IMR-90 (cell line): ENCODE measurements at regions not wholly inside any gene's neighbourhood (a gene's known extent, or its start where the extent isn't known, plus 50 kb on each side); places are given as distances from the start of the nearest gene placed in this dataset.
"Not testable (repeated sequence)": the region's sequence is repeated elsewhere in the genome, so short reads cannot be mapped to it uniquely, and the experiment has no call there.

Source experiments
- BHLHE40 ChIP-seq: fragments of 150-350 bp; IDR thresholded peaks from 2 replicates; pipeline ENCODE4 v1.6.1; 2016; ENCODE audit warnings: mild to moderate bottlenecking, low read depth, low read length
- CEBPB ChIP-seq: IDR thresholded peaks from 2 replicates; pipeline ENCODE4 v1.6.1; 2012; ENCODE audit warnings: low read depth, low read length, improper control_type of control experiment
- CHD1 ChIP-seq: IDR thresholded peaks from 2 replicates; pipeline ENCODE4 v1.6.1; 2012; ENCODE audit warnings: low read depth, low read length, improper control_type of control experiment
- FOS ChIP-seq: fragments of 150-350 bp; IDR thresholded peaks from 2 replicates; pipeline ENCODE4 v1.6.1; 2016; ENCODE audit warnings: low read depth, low read length
- MAZ ChIP-seq: IDR thresholded peaks from 2 replicates; pipeline ENCODE4 v1.6.1; 2012; ENCODE audit warnings: low read depth, mild to moderate bottlenecking, low read length, improper control_type of control experiment, moderate library complexity, borderline replicate concordance
- MXI1 ChIP-seq: IDR thresholded peaks from 2 replicates; pipeline ENCODE4 v1.6.1; 2012; ENCODE audit warnings: low read depth, mild to moderate bottlenecking, low read length, moderate library complexity, borderline replicate concordance
- POLR2A ChIP-seq: IDR thresholded peaks from 2 replicates; pipeline ENCODE4 v1.6.1; 2012; ENCODE audit warnings: mild to moderate bottlenecking, low read depth, low read length
- RAD21 ChIP-seq: IDR thresholded peaks from 2 replicates; pipeline ENCODE4 v1.6.1; 2012; ENCODE audit warnings: low read length, improper control_type of control experiment
- RCOR1 ChIP-seq: IDR thresholded peaks from 2 replicates; pipeline ENCODE4 v1.6.1; 2012; ENCODE audit warnings: mild to moderate bottlenecking, low read length, improper control_type of control experiment; ENCODE audit not compliant: insufficient replicate concordance
- TF ChIP-seq, protein P1 (sequence below): conservative IDR thresholded peaks from 2 replicates; pipeline ENCODE4 v1.5.1; 2012; ENCODE audit warnings: mild to moderate bottlenecking, low read depth, low read length, improper control_type of control experiment
- TF ChIP-seq, protein P2 (sequence below): fragments of 150-350 bp; IDR thresholded peaks from 2 replicates; pipeline ENCODE4 v1.6.1; 2017; ENCODE audit warnings: mild to moderate bottlenecking, antibody characterized with exemption, low read length, low read depth

DNA sequence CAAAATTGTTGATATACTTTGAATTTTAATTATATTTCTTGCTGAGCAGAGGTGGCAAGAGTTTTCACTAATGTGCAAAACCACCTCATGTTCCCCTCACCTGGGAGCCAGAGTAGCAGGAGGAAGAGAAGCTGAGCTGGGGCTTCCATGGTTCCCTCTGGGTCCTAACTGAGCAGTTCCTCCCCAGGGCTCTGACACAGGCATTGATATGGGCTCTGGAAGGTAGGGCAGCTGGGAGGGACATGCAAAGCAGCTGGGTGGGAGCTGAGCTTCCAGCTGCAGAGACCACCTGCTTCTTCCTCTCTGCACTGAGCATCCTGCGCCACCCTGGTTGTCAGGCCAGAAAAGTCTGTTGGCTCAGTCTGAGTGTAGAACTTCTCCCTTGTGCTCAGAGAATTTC lies 336.1 kb downstream of the RPIA start:
- TF ChIP-seq, protein P1, sequence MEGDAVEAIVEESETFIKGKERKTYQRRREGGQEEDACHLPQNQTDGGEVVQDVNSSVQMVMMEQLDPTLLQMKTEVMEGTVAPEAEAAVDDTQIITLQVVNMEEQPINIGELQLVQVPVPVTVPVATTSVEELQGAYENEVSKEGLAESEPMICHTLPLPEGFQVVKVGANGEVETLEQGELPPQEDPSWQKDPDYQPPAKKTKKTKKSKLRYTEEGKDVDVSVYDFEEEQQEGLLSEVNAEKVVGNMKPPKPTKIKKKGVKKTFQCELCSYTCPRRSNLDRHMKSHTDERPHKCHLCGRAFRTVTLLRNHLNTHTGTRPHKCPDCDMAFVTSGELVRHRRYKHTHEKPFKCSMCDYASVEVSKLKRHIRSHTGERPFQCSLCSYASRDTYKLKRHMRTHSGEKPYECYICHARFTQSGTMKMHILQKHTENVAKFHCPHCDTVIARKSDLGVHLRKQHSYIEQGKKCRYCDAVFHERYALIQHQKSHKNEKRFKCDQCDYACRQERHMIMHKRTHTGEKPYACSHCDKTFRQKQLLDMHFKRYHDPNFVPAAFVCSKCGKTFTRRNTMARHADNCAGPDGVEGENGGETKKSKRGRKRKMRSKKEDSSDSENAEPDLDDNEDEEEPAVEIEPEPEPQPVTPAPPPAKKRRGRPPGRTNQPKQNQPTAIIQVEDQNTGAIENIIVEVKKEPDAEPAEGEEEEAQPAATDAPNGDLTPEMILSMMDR = not testable (repeated sequence)
- not testable (repeated sequence) for TF ChIP-seq POLR2A, MXI1, CEBPB, RAD21, RCOR1, BHLHE40, MAZ, CHD1, FOS
- TF ChIP-seq, protein P2, sequence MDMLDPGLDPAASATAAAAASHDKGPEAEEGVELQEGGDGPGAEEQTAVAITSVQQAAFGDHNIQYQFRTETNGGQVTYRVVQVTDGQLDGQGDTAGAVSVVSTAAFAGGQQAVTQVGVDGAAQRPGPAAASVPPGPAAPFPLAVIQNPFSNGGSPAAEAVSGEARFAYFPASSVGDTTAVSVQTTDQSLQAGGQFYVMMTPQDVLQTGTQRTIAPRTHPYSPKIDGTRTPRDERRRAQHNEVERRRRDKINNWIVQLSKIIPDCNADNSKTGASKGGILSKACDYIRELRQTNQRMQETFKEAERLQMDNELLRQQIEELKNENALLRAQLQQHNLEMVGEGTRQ = not testable (repeated sequence)
